ENCODE measurements at regions not wholly inside any gene's neighbourhood (a gene's known extent, or its start where the extent isn't known, plus 50 kb on each side); places are given as distances from the start of the nearest gene placed in this dataset.

DNA sequence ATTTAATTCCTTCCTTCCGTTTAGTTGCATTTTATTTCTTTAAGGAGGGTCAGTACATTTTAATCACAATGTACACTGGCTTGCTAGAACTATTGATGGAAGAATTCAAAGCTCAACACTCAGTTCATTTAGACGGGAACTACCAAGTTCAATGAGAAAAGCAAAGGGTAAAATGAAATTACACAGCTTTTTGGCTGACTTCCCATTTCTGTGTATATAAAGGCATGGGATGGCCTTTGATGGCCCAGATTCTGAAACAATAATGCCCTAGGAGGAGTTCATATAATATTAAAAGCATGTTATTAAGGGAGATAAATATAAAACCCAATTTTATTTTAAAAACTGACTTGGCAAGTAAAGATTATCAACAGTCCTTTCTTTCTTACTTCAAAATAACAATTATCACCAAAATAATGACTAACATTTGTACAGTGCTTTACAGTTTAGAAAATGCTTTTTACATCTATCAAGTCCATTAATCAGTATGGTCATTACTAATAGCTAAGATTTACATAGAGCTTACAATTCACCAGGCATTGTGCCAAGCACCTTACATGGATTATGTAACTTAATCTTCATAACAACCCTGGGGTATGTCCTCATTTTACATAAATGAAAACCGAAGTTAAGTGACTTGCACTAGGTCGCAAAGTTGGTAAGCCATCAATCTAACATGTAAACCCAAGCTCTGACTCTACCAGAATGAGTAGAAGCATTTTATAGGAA lies 402.4 kb downstream of the OMA1 start:
- Histone ChIP-seq H3K9me3 (ENCODE audit: control insufficient read depth in 5 of 5, low read length in 5 of 5) (peaks cover 0 to 1% (median 0%) of the 10 kb centered on the region in 5 donors), H3K4me1 (ENCODE audit: control insufficient read depth in 5 of 5, insufficient read depth in 5 of 5, low read length in 5 of 5) (no peaks in the 10 kb centered on the region), H3K4me3 (ENCODE audit: low read depth in 1 of 5, low read length in 5 of 5) (no peak overlapping the region), H3K36me3 (ENCODE audit: control insufficient read depth in 5 of 5, insufficient read depth in 5 of 5, low read length in 5 of 5) (no peaks in the 10 kb centered on the region), H3K9ac (ENCODE audit: low read length in 5 of 5) (no peak overlapping the region), H3K27me3 (ENCODE audit: control insufficient read depth in 5 of 5, insufficient read depth in 4 of 5, low read length in 5 of 5) (no peaks in the 10 kb centered on the region), H3K27ac (ENCODE audit: low read depth, low read length) (no peak overlapping the region)

DNA sequence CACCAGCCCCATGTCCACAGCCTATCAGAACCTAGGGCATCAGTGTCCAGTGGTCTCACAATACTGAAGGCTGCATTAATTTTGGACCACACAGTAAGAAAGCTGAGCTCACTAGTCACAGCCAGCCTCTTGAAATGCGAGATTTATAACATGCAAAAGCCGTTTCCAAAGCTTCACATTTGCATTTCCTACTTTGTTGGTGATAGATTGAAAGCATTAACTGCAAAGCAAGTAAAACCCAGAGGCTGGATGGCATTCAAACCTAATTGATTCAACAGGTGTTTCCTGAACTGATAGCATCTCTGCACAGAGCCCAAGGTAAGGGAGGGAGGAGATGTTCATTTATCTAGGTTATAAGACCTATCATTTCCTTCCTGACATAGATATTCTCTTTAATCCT lies 410.1 kb downstream of the OMA1 start:
- Histone ChIP-seq H3K9me3 (ENCODE audit: control insufficient read depth in 5 of 5, low read length in 5 of 5) (peaks cover 0 to 13% (median 0%) of the 10 kb centered on the region in 5 donors), H3K36me3 (ENCODE audit: control insufficient read depth in 5 of 5, insufficient read depth in 5 of 5, low read length in 5 of 5) (no peaks in the 10 kb centered on the region), H3K27me3 (ENCODE audit: control insufficient read depth in 5 of 5, insufficient read depth in 4 of 5, low read length in 5 of 5) (no peaks in the 10 kb centered on the region), H3K27ac (ENCODE audit: low read depth, low read length) (no peak overlapping the region), H3K4me3 (ENCODE audit: low read depth in 1 of 5, low read length in 5 of 5) (no peak overlapping the region), H3K9ac (ENCODE audit: low read length in 5 of 5) (no peak overlapping the region), H3K4me1 (ENCODE audit: control insufficient read depth in 5 of 5, insufficient read depth in 5 of 5, low read length in 5 of 5) (no peaks in the 10 kb centered on the region)

DNA sequence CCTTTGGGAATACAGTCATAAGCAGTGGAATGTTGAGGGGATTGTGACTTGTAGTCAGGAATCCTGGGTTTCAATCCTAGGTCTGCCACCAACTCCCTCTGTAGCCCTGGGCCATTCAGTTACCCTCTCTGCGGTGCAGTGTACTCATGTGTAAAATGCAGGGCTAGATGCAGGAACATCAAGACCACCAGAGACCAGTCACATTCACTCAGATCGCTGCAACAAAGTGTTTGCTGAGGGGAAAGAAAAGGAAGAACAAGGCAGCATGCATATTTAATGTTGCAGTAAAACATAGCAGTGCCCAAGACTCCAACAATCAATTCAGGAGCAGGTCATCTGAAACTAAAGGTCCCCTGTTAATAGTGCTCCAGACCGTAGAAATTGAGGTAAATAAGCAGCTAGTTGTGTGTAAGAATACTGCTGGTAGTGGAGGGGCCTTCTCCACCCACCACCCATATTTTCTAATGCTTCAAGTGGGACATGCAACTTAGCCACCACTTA lies 410.7 kb downstream of the OMA1 start:
- Histone ChIP-seq H3K4me3 (ENCODE audit: low read depth in 1 of 5, low read length in 5 of 5) (no peak overlapping the region), H3K9ac (ENCODE audit: low read length in 5 of 5) (no peak overlapping the region), H3K27me3 (ENCODE audit: control insufficient read depth in 5 of 5, insufficient read depth in 4 of 5, low read length in 5 of 5) (no peaks in the 10 kb centered on the region), H3K36me3 (ENCODE audit: control insufficient read depth in 5 of 5, insufficient read depth in 5 of 5, low read length in 5 of 5) (no peaks in the 10 kb centered on the region), H3K4me1 (ENCODE audit: control insufficient read depth in 5 of 5, insufficient read depth in 5 of 5, low read length in 5 of 5) (no peaks in the 10 kb centered on the region), H3K9me3 (ENCODE audit: control insufficient read depth in 5 of 5, low read length in 5 of 5) (peaks cover 0 to 13% (median 0%) of the 10 kb centered on the region in 5 donors), H3K27ac (ENCODE audit: low read depth, low read length) (no peak overlapping the region)

DNA sequence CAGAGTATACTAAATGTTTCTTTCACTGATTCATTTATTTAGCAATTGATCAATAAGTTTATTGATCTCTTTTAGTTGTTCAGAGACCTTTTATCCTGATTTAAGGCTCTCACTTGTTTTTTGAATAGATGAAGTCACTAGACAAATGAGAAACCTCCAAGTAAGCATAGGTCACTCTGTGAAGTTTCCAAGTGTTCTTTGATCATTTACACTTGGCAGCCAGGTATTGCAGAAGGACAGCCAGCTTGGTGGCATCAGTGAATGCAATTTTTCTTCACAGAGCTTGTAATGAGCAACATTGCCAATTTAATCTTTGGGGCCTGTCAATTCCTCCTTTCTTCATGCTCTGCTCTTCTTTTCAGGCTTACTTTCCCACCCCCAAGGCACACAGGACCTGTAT lies 413.0 kb downstream of the OMA1 start:
- no peak overlapping the region for H3K9ac ChIP-seq (ENCODE audit: low read length in 5 of 5)
- no peak overlapping the region for H3K27ac ChIP-seq (ENCODE audit: low read depth, low read length)
- H3K36me3 ChIP-seq (ENCODE audit: control insufficient read depth in 5 of 5, insufficient read depth in 5 of 5, low read length in 5 of 5), result no peaks in the 10 kb centered on the region
- peaks cover 0 to 13% (median 0%) of the 10 kb centered on the region in 5 donors for H3K9me3 ChIP-seq (ENCODE audit: control insufficient read depth in 5 of 5, low read length in 5 of 5)
- H3K27me3 ChIP-seq (ENCODE audit: control insufficient read depth in 5 of 5, insufficient read depth in 4 of 5, low read length in 5 of 5), result no peaks in the 10 kb centered on the region
- no peaks in the 10 kb centered on the region for H3K4me1 ChIP-seq (ENCODE audit: control insufficient read depth in 5 of 5, insufficient read depth in 5 of 5, low read length in 5 of 5)
- H3K4me3 ChIP-seq (ENCODE audit: low read depth in 1 of 5, low read length in 5 of 5), result no peak overlapping the region

DNA sequence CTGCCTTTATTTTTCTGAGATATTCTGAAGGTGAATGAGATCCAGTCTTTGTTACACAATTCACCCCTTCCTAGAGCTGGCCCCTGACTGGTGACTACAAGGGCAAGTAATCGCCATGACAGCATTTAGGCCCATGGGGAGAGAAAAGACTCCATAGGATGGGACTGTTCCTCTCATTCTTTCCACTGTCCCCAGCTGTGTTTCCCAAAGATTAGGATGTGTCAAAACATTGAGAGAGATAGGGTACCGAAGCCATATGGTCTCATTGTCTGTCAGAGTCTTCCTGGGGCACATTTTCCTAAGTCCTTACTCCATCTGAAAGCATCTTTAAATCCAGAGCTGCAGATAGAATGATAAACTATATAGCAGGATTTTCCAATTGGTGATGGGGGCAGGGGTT lies 423.5 kb downstream of the OMA1 start:
- no peaks in the 10 kb centered on the region for H3K4me1 ChIP-seq (ENCODE audit: control insufficient read depth in 5 of 5, insufficient read depth in 5 of 5, low read length in 5 of 5)
- no peaks in the 10 kb centered on the region for H3K36me3 ChIP-seq (ENCODE audit: control insufficient read depth in 5 of 5, insufficient read depth in 5 of 5, low read length in 5 of 5)
- no peaks in the 10 kb centered on the region for H3K27me3 ChIP-seq (ENCODE audit: control insufficient read depth in 5 of 5, insufficient read depth in 4 of 5, low read length in 5 of 5)
- H3K27ac ChIP-seq (ENCODE audit: low read depth, low read length), result no peak overlapping the region
- H3K9me3 ChIP-seq (ENCODE audit: control insufficient read depth in 5 of 5, low read length in 5 of 5), result no peaks in the 10 kb centered on the region
- no peak overlapping the region for H3K9ac ChIP-seq (ENCODE audit: low read length in 5 of 5)
- H3K4me3 ChIP-seq (ENCODE audit: low read depth in 1 of 5, low read length in 5 of 5), result no peak overlapping the region

DNA sequence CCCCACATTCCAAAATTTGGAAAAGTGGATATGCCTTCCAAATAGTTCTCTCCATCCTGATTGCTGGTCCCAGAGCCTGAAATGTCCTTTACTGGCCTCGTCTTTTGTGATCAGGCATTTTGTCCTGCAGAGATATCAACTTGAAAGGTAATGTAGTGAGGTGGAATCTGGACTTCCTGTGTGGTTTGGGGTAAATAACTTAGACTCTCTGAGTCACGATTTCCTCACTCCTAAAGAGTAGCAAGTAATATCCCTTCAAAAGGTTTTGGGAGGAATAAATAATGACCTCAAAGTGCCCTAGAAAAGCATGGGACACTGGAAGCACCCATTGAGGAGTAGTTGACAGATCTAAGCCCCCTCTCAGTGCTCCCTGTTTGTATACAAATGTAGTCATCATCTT lies 426.6 kb downstream of the OMA1 start:
- Histone ChIP-seq H3K36me3 (ENCODE audit: control insufficient read depth in 5 of 5, insufficient read depth in 5 of 5, low read length in 5 of 5) (no peaks in the 10 kb centered on the region), H3K4me1 (ENCODE audit: control insufficient read depth in 5 of 5, insufficient read depth in 5 of 5, low read length in 5 of 5) (no peaks in the 10 kb centered on the region), H3K9ac (ENCODE audit: low read length in 5 of 5) (no peak overlapping the region), H3K27ac (ENCODE audit: low read depth, low read length) (no peak overlapping the region), H3K27me3 (ENCODE audit: control insufficient read depth in 5 of 5, insufficient read depth in 4 of 5, low read length in 5 of 5) (no peaks in the 10 kb centered on the region), H3K4me3 (ENCODE audit: low read depth in 1 of 5, low read length in 5 of 5) (no peak overlapping the region), H3K9me3 (ENCODE audit: control insufficient read depth in 5 of 5, low read length in 5 of 5) (peaks cover 0 to 5% (median 0%) of the 10 kb centered on the region in 5 donors)

DNA sequence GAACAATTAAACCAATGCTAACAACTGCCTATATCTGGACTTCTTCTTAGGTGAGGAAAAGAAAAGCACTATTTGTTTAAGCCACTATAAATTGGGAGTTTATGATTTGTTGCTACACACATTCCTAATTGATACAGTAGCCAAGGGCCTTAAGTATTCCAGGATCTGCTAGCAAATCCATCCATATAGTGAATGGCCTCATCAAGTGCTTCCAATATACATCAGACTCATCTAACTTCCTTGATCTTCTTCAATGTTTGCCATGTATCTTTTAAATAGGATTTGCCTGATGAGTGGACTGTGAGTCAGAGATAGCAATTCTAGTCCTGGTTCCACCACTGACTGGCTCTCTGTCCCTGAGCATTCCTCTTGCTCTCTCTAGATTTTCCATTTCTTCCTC lies 430.2 kb downstream of the OMA1 start:
- no peak overlapping the region for H3K4me3 ChIP-seq (ENCODE audit: low read depth in 1 of 5, low read length in 5 of 5)
- H3K9me3 ChIP-seq (ENCODE audit: control insufficient read depth in 5 of 5, low read length in 5 of 5), result peaks cover 0 to 10% (median 0%) of the 10 kb centered on the region in 5 donors
- no peak overlapping the region for H3K9ac ChIP-seq (ENCODE audit: low read length in 5 of 5)
- no peak overlapping the region for H3K27ac ChIP-seq (ENCODE audit: low read depth, low read length)
- H3K4me1 ChIP-seq (ENCODE audit: control insufficient read depth in 5 of 5, insufficient read depth in 5 of 5, low read length in 5 of 5), result no peaks in the 10 kb centered on the region
- H3K36me3 ChIP-seq (ENCODE audit: control insufficient read depth in 5 of 5, insufficient read depth in 5 of 5, low read length in 5 of 5), result no peaks in the 10 kb centered on the region
- H3K27me3 ChIP-seq (ENCODE audit: control insufficient read depth in 5 of 5, insufficient read depth in 4 of 5, low read length in 5 of 5), result peaks cover 0 to 2% (median 0%) of the 10 kb centered on the region in 5 donors

DNA sequence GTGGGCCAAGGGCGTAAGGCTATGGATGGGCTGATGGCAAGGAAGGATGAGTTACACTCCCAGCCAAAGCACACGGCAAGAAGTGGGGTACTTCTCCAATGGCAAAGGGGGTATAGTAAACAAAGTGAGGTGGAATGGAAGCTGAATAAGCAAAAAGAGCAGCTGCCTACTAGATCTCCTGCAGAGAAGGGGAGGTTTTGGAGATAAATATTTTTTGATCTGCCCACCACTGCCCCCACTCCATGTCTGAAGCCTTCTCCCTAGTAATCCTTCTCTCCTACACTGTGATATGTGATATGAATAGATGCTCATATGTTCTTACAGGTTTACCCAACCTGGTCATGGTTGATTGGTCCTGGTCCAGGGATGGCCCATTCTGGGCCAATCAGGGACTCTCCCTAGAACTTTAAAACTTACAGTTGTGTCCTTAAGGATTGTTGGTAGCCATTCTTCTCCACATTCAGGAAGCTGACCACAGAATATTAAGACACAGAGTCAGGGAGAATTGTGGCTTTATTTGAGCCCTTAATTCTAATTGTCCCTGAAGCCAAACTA lies 436.8 kb downstream of the OMA1 start:
- peaks cover 0 to 5% (median 0%) of the 10 kb centered on the region in 5 donors for H3K9me3 ChIP-seq (ENCODE audit: control insufficient read depth in 5 of 5, low read length in 5 of 5)
- no peak overlapping the region for H3K27ac ChIP-seq (ENCODE audit: low read depth, low read length)
- peaks cover 0 to 2% (median 0%) of the 10 kb centered on the region in 5 donors for H3K27me3 ChIP-seq (ENCODE audit: control insufficient read depth in 5 of 5, insufficient read depth in 4 of 5, low read length in 5 of 5)
- no peak overlapping the region for H3K4me3 ChIP-seq (ENCODE audit: low read depth in 1 of 5, low read length in 5 of 5)
- no peaks in the 10 kb centered on the region for H3K36me3 ChIP-seq (ENCODE audit: control insufficient read depth in 5 of 5, insufficient read depth in 5 of 5, low read length in 5 of 5)
- H3K9ac ChIP-seq (ENCODE audit: low read length in 5 of 5), result no peak overlapping the region
- no peaks in the 10 kb centered on the region for H3K4me1 ChIP-seq (ENCODE audit: control insufficient read depth in 5 of 5, insufficient read depth in 5 of 5, low read length in 5 of 5)

DNA sequence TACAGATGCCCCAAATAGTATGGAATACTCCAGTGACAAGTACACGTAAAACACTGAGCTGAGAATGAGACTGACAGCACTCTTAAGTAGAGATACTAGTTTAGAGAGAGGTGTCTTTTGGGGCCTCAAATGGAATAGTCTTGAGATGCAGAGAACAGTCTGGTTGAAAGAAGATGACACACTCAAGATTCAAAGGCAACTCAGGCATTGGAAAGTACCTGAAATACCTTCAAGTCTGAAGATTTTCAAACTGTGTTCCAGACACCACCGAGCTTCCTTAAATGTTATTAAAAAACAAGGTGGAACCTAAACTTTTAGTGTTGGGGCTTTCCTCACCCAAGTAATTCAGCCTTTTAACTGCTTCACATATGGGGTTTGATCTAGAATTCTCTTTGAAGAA lies 437.7 kb downstream of the OMA1 start:
- Histone ChIP-seq H3K27ac (ENCODE audit: low read depth, low read length) (no peak overlapping the region), H3K9ac (ENCODE audit: low read length in 5 of 5) (no peak overlapping the region), H3K36me3 (ENCODE audit: control insufficient read depth in 5 of 5, insufficient read depth in 5 of 5, low read length in 5 of 5) (no peaks in the 10 kb centered on the region), H3K4me1 (ENCODE audit: control insufficient read depth in 5 of 5, insufficient read depth in 5 of 5, low read length in 5 of 5) (no peaks in the 10 kb centered on the region), H3K4me3 (ENCODE audit: low read depth in 1 of 5, low read length in 5 of 5) (no peak overlapping the region), H3K9me3 (ENCODE audit: control insufficient read depth in 5 of 5, low read length in 5 of 5) (peaks cover 0 to 2% (median 0%) of the 10 kb centered on the region in 5 donors), H3K27me3 (ENCODE audit: control insufficient read depth in 5 of 5, insufficient read depth in 4 of 5, low read length in 5 of 5) (peaks cover 0 to 2% (median 0%) of the 10 kb centered on the region in 5 donors)

DNA sequence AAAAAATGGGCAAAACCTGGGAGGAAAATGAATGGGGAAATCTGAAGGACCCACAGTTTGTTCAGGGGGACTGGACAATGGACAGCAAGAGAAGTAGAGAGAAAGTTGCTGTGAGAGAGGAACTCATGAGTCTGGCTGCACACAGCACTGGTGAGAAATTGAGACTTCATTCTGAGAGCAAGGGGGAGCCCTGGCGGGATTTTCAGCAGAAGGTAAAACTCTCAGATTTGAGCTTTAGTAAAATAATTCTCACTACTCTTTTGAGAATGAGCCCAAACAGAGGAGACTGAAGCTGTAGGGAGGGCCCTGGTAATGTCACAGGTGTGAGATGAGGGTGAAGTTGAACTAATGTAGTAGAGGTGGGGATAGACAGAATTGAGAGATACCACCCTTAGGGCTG lies 438.6 kb downstream of the OMA1 start:
- H3K4me3 ChIP-seq (ENCODE audit: low read depth in 1 of 5, low read length in 5 of 5), result no peak overlapping the region
- H3K27me3 ChIP-seq (ENCODE audit: control insufficient read depth in 5 of 5, insufficient read depth in 4 of 5, low read length in 5 of 5), result peaks cover 0 to under 1% (median 0%) of the 10 kb centered on the region in 5 donors
- no peak overlapping the region for H3K27ac ChIP-seq (ENCODE audit: low read depth, low read length)
- H3K9ac ChIP-seq (ENCODE audit: low read length in 5 of 5), result no peak overlapping the region
- no peaks in the 10 kb centered on the region for H3K4me1 ChIP-seq (ENCODE audit: control insufficient read depth in 5 of 5, insufficient read depth in 5 of 5, low read length in 5 of 5)
- H3K36me3 ChIP-seq (ENCODE audit: control insufficient read depth in 5 of 5, insufficient read depth in 5 of 5, low read length in 5 of 5), result no peaks in the 10 kb centered on the region
- peaks cover 0 to 2% (median 0%) of the 10 kb centered on the region in 5 donors for H3K9me3 ChIP-seq (ENCODE audit: control insufficient read depth in 5 of 5, low read length in 5 of 5)

Measured in subcutaneous abdominal adipose tissue (tissue), 5 donors.